ENCODE measurements at regions not wholly inside any gene's neighbourhood (a gene's known extent, or its start where the extent isn't known, plus 50 kb on each side); places are given as distances from the start of the nearest gene placed in this dataset.

DNA sequence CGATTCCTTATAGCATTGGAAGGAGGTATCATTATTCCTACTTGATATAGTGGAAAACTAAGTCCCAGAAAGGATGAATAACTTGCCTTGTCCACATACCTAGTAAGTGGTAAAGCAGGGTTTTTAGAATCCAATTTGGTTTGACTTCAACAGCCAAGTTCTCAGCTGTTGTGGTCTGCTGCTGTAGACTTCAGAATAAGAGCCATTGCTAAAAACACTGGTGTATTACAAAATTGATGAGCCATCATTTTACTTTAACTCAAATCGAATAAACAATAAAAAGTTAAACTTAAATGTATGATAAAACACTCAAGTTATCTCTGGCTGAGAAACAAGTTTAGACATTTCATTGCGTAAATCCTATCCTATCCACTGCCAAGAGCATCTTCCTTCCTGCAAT is 610.8 kb downstream of the TLE1 start:
- CTCF ChIA-PET = no interaction called here
- TF ChIP-seq, protein P1, sequence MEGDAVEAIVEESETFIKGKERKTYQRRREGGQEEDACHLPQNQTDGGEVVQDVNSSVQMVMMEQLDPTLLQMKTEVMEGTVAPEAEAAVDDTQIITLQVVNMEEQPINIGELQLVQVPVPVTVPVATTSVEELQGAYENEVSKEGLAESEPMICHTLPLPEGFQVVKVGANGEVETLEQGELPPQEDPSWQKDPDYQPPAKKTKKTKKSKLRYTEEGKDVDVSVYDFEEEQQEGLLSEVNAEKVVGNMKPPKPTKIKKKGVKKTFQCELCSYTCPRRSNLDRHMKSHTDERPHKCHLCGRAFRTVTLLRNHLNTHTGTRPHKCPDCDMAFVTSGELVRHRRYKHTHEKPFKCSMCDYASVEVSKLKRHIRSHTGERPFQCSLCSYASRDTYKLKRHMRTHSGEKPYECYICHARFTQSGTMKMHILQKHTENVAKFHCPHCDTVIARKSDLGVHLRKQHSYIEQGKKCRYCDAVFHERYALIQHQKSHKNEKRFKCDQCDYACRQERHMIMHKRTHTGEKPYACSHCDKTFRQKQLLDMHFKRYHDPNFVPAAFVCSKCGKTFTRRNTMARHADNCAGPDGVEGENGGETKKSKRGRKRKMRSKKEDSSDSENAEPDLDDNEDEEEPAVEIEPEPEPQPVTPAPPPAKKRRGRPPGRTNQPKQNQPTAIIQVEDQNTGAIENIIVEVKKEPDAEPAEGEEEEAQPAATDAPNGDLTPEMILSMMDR (IDR thresholded peaks at IDR 0.05; ENCODE audit: control extremely low read depth, extremely low read depth, low read depth, missing control alignments) = no peak
- no peak for DNase-seq (ENCODE audit: extremely low spot score)
- POLR2A ChIA-PET = no interaction called here

DNA sequence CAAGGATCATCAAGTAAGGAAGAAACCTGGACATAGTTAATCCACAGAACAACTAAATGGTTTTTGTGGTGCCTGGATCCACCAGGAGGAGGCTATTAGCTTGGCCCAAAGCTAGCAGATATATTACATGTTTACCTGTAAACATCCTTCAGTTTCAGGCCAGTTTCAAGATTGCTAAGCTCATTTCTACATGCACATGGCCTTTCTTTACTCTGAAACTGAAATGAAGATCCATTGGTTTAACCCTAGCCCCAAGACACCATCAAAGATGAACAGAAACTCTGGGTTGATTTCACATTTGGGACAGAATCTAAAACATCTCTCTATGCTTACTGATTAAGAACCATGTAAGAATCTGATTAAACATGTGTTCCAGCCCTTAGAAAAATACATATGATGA is 611.8 kb downstream of the TLE1 start:
- ChIA-PET CTCF (no interaction called here), POLR2A (no interaction called here)
- TF ChIP-seq, protein P1 (IDR thresholded peaks at IDR 0.05; ENCODE audit: control extremely low read depth, extremely low read depth, low read depth, missing control alignments) = no peak
- DNase-seq (ENCODE audit: extremely low spot score) = no peak

DNA sequence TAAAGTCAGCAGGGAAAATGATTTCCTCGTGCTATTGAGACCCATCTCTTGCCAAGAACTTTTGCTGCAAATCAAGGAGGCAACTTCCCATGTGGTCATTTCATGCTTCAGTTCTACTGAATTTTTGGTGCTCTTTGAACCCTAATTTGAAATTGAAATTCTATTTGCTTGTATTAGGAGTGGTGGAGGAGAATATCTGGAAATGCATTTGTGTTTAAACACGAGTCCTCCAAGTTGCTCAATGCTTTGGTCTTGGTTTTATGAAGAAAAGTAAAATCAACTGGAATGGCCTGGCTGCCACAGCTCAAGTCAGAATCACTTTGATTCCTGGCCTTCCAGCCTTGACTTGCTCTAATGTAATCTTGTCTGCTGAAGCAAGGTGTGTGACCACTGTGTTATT is 613.2 kb downstream of the TLE1 start:
- CTCF ChIA-PET = no interaction called here

DNA sequence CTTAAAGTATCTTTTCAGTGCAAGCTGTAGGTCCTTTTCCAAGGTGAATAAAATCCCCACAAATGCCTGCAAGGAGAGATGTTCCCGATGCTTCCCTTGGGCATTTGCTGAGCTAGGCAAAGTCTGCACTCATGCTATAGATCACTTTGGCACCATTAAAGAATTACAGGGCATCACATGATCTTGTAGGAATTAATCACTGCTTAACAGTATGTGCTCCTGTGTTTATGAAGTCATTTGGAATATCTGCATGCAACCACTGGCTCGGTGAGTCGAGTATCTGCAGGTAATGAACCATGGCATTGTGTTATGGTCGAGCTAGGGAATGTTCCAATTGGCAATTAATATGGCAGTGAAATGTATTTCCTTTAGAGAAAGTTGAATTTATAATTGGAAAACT is 615.1 kb downstream of the TLE1 start:
- DNase-seq (ENCODE audit: extremely low spot score) = no peak
- CTCF ChIA-PET = interaction anchor here (1.2 to 1.5 kb wide), 2 partner anchors 21 to 29 kb away, joined by 3 read pairs; no protein-coding TSS in a partner anchor
- TF ChIP-seq, protein P1 (IDR thresholded peaks at IDR 0.05; ENCODE audit: control extremely low read depth, extremely low read depth, low read depth, missing control alignments) = no peak
- POLR2A ChIA-PET = no interaction called here

More for the DNA sequence above, 613.2 kb downstream of the TLE1 start:
- no peak for DNase-seq (ENCODE audit: extremely low spot score)
- POLR2A ChIA-PET = no interaction called here
- TF ChIP-seq, protein P1 (IDR thresholded peaks at IDR 0.05; ENCODE audit: control extremely low read depth, extremely low read depth, low read depth, missing control alignments) = no peak

DNA sequence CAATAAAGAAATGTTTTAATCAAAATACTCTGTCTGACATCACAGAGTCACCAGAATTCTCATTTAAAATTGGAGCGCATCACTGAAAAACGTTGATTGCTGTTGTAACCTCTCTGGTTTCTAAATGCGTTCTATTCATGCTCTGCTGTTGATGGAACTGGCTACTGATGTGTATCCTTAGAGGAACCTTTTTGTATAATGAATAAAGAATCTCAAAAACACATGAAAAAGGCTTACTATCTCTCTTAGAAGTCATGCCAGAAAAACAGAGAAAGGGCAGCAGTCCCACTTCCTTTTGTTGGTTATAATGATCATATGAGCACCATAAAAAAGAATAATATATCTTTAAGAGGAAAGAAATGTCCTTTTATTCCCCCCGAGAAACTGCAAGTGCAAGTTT is 615.5 kb downstream of the TLE1 start:
- TF ChIP-seq, protein P1 (IDR thresholded peaks at IDR 0.05; ENCODE audit: control extremely low read depth, extremely low read depth, low read depth, missing control alignments) = no peak
- no peak for DNase-seq (ENCODE audit: extremely low spot score)
- ChIA-PET CTCF (interaction anchor here (1.2 to 1.5 kb wide), 2 partner anchors 21 to 29 kb away, joined by 3 read pairs; no protein-coding TSS in a partner anchor), POLR2A (no interaction called here)

DNA sequence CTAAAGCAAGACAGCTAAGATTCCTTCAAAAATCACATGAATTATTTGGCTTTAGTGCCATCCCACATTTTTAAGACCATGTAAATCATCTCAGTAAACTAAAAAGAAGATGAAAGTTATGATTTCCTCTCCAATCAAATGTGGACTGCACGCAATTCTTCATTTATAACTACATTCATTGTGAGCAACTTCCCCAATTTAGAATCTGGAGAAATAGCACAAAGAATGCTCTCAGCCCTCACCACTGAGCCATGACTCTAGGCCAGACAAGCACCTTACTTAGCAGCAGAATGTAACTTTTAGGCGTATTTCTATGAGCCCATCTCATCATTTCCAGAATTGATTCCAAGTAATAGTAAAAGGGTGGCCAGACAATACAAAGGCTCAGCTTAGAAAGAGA is 616.6 kb downstream of the TLE1 start:
- POLR2A ChIA-PET = no interaction called here
- no peak for DNase-seq (ENCODE audit: extremely low spot score)
- TF ChIP-seq, protein P1 (IDR thresholded peaks at IDR 0.05; ENCODE audit: control extremely low read depth, extremely low read depth, low read depth, missing control alignments) = no peak
- CTCF ChIA-PET = interaction anchor here (1.2 kb wide), 1 partner anchor 12 kb away, joined by 3 read pairs; no protein-coding TSS in a partner anchor

DNA sequence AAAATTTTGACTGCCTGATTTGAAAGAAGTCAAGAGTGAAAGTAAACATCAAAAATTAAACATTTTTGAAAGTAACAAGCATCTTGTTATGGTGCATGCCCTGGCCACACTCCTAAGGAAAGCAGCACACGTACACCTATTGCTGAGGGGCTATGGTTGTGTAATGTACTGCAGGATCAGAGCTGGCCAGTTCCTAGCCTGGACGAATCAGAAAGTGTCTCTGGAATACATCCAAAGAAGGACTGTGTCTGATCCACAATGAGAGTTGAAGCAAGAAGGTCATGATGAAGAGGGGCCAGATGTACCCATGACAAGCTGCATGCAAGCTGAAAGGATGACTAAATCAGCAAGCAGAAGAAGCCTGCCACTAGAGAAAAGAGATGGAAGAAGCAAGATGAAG is 618.2 kb downstream of the TLE1 start:
- no peak for DNase-seq (ENCODE audit: extremely low spot score)
- POLR2A ChIA-PET = no interaction called here
- TF ChIP-seq, protein P1 (IDR thresholded peaks at IDR 0.05; ENCODE audit: control extremely low read depth, extremely low read depth, low read depth, missing control alignments) = no peak
- CTCF ChIA-PET = interaction anchor here (1.2 to 1.6 kb wide), 2 partner anchors 15 to 18 kb away, joined by 3 read pairs; no protein-coding TSS in a partner anchor

Data from GM10248 (cell line).